ENCODE measurements at regions not wholly inside any gene's neighbourhood (a gene's known extent, or its start where the extent isn't known, plus 50 kb on each side); places are given as distances from the start of the nearest gene placed in this dataset.
"Not testable (repeated sequence)": the region's sequence is repeated elsewhere in the genome, so short reads cannot be mapped to it uniquely, and the experiment has no call there.

GRCh38 chr3:106075731-106076130 lies 206.9 kb upstream of the CBLB start:
- not testable (repeated sequence) for TF ChIP-seq CTCF, POLR2A, EP300 (IDR thresholded peaks at IDR 0.05)

Measured in upper lobe of left lung (tissue), 4 donors.